ENCODE measurements at regions not wholly inside any gene's neighbourhood (a gene's known extent, or its start where the extent isn't known, plus 50 kb on each side); places are given as distances from the start of the nearest gene placed in this dataset.

- no peak for DNase-seq
Observed at GRCh38 chr11:15745266-15745665, 611.1 kb downstream of the SOX6 start.

GRCh38 chr11:15747671-15748070, 608.7 kb downstream of the SOX6 start:
- DNase-seq, result no peak

- DNase-seq, result no peak
Observed at GRCh38 chr11:15748132-15748531, 608.2 kb downstream of the SOX6 start.

- no peak for DNase-seq
Observed at GRCh38 chr11:15748741-15749140, 607.6 kb downstream of the SOX6 start.

GRCh38 chr11:15750535-15751308, 605.6 kb downstream of the SOX6 start:
- DNase-seq, result no peak

- DNase-seq, result no peak
Observed at GRCh38 chr11:15754221-15754620, 602.1 kb downstream of the SOX6 start.

GRCh38 chr11:15757048-15757698, 599.2 kb downstream of the SOX6 start:
- DNase-seq, result no peak

GRCh38 chr11:15758857-15759465, 597.4 kb downstream of the SOX6 start:
- no peak for DNase-seq

- DNase-seq, result no peak
Observed at GRCh38 chr11:15761235-15761634, 595.1 kb downstream of the SOX6 start.

GRCh38 chr11:15764326-15764725, 592.0 kb downstream of the SOX6 start:
- peak in 1 of 2 donors; percentile 21 for DNase-seq

GRCh38 chr11:15764948-15765347, 591.4 kb downstream of the SOX6 start:
- no peak for DNase-seq

GRCh38 chr11:15765530-15765929, 590.8 kb downstream of the SOX6 start:
- DNase-seq, result no peak

- DNase-seq, result no peak
Observed at GRCh38 chr11:15768321-15768720, 588.0 kb downstream of the SOX6 start.

- no peak for DNase-seq
Observed at GRCh38 chr11:15769203-15769602, 587.1 kb downstream of the SOX6 start.

- DNase-seq, result peak; percentile 46 to 56
Observed at GRCh38 chr11:15770798-15771414, 585.4 kb downstream of the SOX6 start.

- no peak for DNase-seq
Observed at GRCh38 chr11:15772547-15772946, 583.8 kb downstream of the SOX6 start.

- DNase-seq, result no peak
Observed at GRCh38 chr11:15772981-15773380, 583.4 kb downstream of the SOX6 start.

GRCh38 chr11:15773476-15774387, 582.6 kb downstream of the SOX6 start:
- DNase-seq, result no peak

- DNase-seq, result no peak
Observed at GRCh38 chr11:15774388-15774939, 581.9 kb downstream of the SOX6 start.

- DNase-seq, result no peak
Observed at GRCh38 chr11:15775015-15775541, 581.3 kb downstream of the SOX6 start.

GRCh38 chr11:15775797-15776196, 580.5 kb downstream of the SOX6 start:
- DNase-seq, result no peak

- no peak for DNase-seq
Observed at GRCh38 chr11:15776366-15776765, 580.0 kb downstream of the SOX6 start.
